Suprapubic skin (tissue), 3 donors: ENCODE measurements at regions not wholly inside any gene's neighbourhood (a gene's known extent, or its start where the extent isn't known, plus 50 kb on each side); places are given as distances from the start of the nearest gene placed in this dataset.

Source experiments
- CTCF ChIP-seq, 2 donors: fragments of 200-600 bp in 1 of 2; fragments of 450-650 bp in 1 of 2; sonication (generic) in 1 of 2; IDR thresholded peaks; one replicate each; pipeline ENCODE4 v1.5.1; 2016 to 2019; ENCODE audit warnings: antibody characterized with exemption in 2 of 2, mild to moderate bottlenecking in 1 of 2, moderate library complexity in 1 of 2
- POLR2A ChIP-seq, 2 donors: fragments of 450-650 bp; IDR thresholded peaks; one replicate each; pipeline ENCODE4 v1.6.1; 2017; ENCODE audit warnings: antibody characterized with exemption in 2 of 2, mild to moderate bottlenecking in 2 of 2, moderate library complexity in 2 of 2

DNA sequence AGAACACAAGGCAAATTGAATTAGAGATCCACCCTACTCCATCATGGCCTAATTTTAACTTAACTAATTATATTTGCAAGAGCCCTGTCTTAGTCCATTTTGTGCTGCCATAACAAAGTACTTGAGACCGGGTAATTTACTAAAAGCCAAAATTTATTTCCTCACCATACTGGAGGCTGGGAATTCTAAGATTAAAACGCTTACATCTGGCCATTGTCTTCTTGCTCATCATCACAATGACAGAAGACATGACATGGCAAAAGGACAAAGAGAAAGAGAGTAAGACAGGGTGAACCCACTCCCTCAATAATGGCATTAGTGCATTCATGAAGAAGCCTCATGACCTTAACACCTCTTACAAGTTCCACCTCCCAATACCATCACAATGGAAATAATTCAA, 1068.6 kb downstream of the DNAJB9 start:
- TF ChIP-seq CTCF (IDR thresholded peaks at IDR 0.05) (no peak), POLR2A (IDR thresholded peaks at IDR 0.05) (no peak)
